ENCODE measurements at regions not wholly inside any gene's neighbourhood (a gene's known extent, or its start where the extent isn't known, plus 50 kb on each side); places are given as distances from the start of the nearest gene placed in this dataset.
"Not testable (repeated sequence)": the region's sequence is repeated elsewhere in the genome, so short reads cannot be mapped to it uniquely, and the experiment has no call there.

GRCh38 chr15:95624616-95625361 is 705.7 kb upstream of the NR2F2 start:
- no peak for TF ChIP-seq CTCF (IDR thresholded peaks at IDR 0.05; ENCODE audit: borderline replicate concordance, insufficient read depth, low read depth, low read length)
- H3K4me3 ChIP-seq (ENCODE audit: low read depth, low read length), result no peak overlapping the region

GRCh38 chr15:95626501-95627361 is 703.8 kb upstream of the NR2F2 start:
- TF ChIP-seq CTCF (IDR thresholded peaks at IDR 0.05; ENCODE audit: borderline replicate concordance, insufficient read depth, low read depth, low read length), result no peak
- H3K4me3 ChIP-seq (ENCODE audit: low read depth, low read length), result no peak overlapping the region

GRCh38 chr15:95629503-95630168 is 700.9 kb upstream of the NR2F2 start:
- no peak for TF ChIP-seq CTCF (IDR thresholded peaks at IDR 0.05; ENCODE audit: borderline replicate concordance, insufficient read depth, low read depth, low read length)

GRCh38 chr15:95630683-95631082 is 699.8 kb upstream of the NR2F2 start:
- no peak for TF ChIP-seq CTCF (IDR thresholded peaks at IDR 0.05; ENCODE audit: borderline replicate concordance, insufficient read depth, low read depth, low read length)
- H3K4me3 ChIP-seq (ENCODE audit: low read depth, low read length), result no peak overlapping the region

More at GRCh38 chr15:95629503-95630168, 700.9 kb upstream of the NR2F2 start:
- H3K4me3 ChIP-seq (ENCODE audit: low read depth, low read length), result no peak overlapping the region

- H3K4me3 ChIP-seq (ENCODE audit: low read depth, low read length), result no peak overlapping the region
- TF ChIP-seq CTCF (IDR thresholded peaks at IDR 0.05; ENCODE audit: borderline replicate concordance, insufficient read depth, low read depth, low read length), result no peak
Measured at GRCh38 chr15:95635666-95636065, 694.8 kb upstream of the NR2F2 start.

GRCh38 chr15:95636107-95636506 is 694.4 kb upstream of the NR2F2 start:
- H3K4me3 ChIP-seq (ENCODE audit: low read depth, low read length), result no peak overlapping the region
- no peak for TF ChIP-seq CTCF (IDR thresholded peaks at IDR 0.05; ENCODE audit: borderline replicate concordance, insufficient read depth, low read depth, low read length)

- H3K4me3 ChIP-seq (ENCODE audit: low read depth, low read length), result not testable (repeated sequence)
Measured at GRCh38 chr15:95637234-95637633, 693.3 kb upstream of the NR2F2 start.
